Lower leg skin (tissue), 4 donors: ENCODE measurements at regions not wholly inside any gene's neighbourhood (a gene's known extent, or its start where the extent isn't known, plus 50 kb on each side); places are given as distances from the start of the nearest gene placed in this dataset.

ENCODE experiments used
- DNase-seq, 2 donors: peaks; one replicate each; pipeline ENCODE4 v3.0.0-alpha.2; 2019; ENCODE audit warnings: low spot score in 2 of 2
- H3K4me3 ChIP-seq: fragments of 200-600 bp; sonication (generic); 2 replicates; pipeline ENCODE4 v1.5.1; 2017; ENCODE audit warnings: mild to moderate bottlenecking, low read depth; ENCODE audit not compliant: poor library complexity, severe bottlenecking
- POLR2A ChIP-seq, 2 donors: fragments of 450-650 bp; IDR thresholded peaks; one replicate each; pipeline ENCODE4 v1.6.1; 2016 to 2017; ENCODE audit warnings: antibody characterized with exemption in 2 of 2, mild to moderate bottlenecking in 1 of 2, moderate library complexity in 1 of 2
- WGBS, 2 donors: methylation state at CpG; one replicate each; pipeline ENCODE4 v1.1.5; 2018; 5-methylcytosine and 5-hydroxymethylcytosine counted together
- intact Hi-C: fragments of 100-400 bp; cut with DNase I; formaldehyde crosslinking; loops from one replicate; pipeline ENCODE4 v1.15.0; 2023; ENCODE audit warnings: low total_unique reads
- TF ChIP-seq, protein P1 (sequence below), 3 donors: fragments of 450-650 bp; IDR thresholded peaks; one replicate each; pipeline ENCODE4 v1.5.1; 2016; ENCODE audit warnings: antibody characterized with exemption in 3 of 3, mild to moderate bottlenecking in 3 of 3, moderate library complexity in 2 of 3

DNA sequence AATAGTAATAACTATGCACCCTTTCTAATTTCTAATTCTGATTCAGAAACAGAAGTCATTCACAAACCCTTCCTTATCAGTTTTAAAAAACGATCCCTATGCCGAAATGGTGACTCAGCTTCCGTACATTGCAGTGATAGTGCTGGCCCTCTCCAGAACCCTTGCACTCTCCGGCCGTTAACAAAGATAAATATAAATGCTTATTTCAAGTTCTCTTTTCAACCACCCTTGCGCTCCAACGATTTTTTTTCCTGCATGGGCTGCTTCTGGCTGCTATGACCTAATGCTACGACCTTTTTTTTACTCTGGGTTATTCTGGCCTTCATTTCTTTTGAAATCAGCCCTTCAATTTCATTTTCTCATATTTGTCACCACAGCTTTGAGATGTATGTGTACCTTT, 646.2 kb downstream of the NTRK3 start:
- DNase-seq, result no peak
- WGBS, 2 donors, result 83 to 89% methylated on average over 8 of the region's 8 CpGs
- intact Hi-C loops, result no loop called here
- no peak overlapping the region for H3K4me3 ChIP-seq
- no peak for TF ChIP-seq POLR2A (IDR thresholded peaks at IDR 0.05)
- TF ChIP-seq, protein P1, sequence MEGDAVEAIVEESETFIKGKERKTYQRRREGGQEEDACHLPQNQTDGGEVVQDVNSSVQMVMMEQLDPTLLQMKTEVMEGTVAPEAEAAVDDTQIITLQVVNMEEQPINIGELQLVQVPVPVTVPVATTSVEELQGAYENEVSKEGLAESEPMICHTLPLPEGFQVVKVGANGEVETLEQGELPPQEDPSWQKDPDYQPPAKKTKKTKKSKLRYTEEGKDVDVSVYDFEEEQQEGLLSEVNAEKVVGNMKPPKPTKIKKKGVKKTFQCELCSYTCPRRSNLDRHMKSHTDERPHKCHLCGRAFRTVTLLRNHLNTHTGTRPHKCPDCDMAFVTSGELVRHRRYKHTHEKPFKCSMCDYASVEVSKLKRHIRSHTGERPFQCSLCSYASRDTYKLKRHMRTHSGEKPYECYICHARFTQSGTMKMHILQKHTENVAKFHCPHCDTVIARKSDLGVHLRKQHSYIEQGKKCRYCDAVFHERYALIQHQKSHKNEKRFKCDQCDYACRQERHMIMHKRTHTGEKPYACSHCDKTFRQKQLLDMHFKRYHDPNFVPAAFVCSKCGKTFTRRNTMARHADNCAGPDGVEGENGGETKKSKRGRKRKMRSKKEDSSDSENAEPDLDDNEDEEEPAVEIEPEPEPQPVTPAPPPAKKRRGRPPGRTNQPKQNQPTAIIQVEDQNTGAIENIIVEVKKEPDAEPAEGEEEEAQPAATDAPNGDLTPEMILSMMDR (IDR thresholded peaks at IDR 0.05), result no peak

DNA sequence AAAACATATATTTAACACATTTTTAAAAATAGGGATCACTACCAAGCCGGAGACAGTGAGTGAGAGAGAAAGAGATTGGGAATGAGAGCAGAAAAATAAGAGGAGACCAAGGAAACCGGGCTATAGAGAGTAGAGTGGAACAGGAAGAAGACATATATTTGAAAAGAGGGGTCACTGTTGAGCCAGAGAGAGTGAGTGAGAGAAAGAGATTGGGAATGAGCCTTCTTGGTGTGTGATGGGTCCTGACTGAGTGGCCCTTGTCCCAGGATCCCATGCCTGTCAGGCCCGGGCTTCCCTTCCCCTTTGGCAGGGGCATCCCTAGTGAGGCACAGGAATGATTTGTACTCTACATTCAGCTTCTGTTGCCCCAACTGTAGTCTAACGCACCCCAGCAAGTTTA, 646.6 kb downstream of the NTRK3 start:
- DNase-seq, result no peak
- no peak overlapping the region for H3K4me3 ChIP-seq
- 62% methylated on average over 4 of the region's 4 CpGs for WGBS, 2 donors
- TF ChIP-seq POLR2A (IDR thresholded peaks at IDR 0.05), result no peak
- TF ChIP-seq, protein P1 (IDR thresholded peaks at IDR 0.05), result no peak
- intact Hi-C loops, result loop anchor here (10.0 kb wide), 1 partner anchor 65 kb away; no protein-coding TSS in a partner anchor

DNA sequence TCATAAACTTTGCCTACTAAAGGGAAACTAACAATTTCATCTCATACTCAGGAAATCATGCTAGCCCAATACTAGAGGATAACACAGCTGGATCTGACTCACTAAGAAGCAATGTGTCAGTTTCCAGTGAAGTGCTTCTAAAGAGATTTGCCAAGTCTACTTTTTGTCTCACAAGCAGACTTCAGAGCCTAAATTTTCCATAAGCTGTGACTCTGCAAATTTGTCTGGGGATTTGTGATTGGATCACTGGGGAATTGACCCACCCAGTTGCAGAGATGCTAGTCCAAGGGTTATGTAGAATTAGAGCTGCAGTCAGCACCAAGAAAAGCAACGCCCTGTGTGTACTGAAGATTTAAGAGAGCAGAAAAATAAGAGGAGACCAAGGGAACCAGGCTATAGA, 647.1 kb downstream of the NTRK3 start:
- H3K4me3 ChIP-seq, result no peak overlapping the region
- WGBS, 2 donors, result 28 to 33% methylated on average over 1 of the region's 1 CpG
- TF ChIP-seq POLR2A (IDR thresholded peaks at IDR 0.05), result no peak
- TF ChIP-seq, protein P1 (IDR thresholded peaks at IDR 0.05), result no peak

DNA sequence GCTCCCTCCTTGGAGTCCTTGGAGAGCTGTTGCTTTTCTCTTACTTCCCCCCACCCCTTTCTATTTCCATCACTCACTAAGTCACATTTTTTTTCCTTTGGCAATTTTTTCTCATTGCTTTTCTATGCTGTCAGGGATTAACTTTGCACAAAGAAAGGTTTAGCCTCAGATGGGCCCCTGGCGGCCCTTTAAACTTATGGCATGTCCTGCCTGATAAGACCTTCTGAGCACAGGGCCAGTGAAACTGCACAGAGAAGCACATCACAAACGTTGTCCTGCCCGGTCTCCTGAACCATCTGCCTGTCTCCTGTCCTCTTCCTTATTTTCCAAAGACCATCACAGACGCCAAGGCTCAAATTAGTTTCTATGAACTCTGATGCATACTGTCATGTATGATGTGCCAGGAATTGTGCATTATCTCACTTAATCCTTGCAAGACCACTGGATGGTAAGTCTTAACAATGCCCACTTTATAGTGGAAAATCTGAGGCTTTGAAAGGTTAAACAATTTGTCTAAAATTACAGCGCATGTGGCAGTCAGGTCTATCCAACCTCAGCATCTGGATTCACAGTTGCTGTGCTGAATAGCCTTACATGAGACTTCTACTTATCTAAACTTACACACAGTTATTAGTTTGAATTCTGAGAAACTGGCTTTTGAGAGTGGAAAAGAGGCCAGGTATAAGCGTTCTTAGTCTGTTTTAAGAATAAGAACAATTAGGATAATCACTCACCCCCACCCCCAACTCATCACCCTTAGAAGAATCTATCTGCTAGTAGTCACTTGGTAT, 648.1 kb downstream of the NTRK3 start:
- DNase-seq, result no peak
- no peak overlapping the region for H3K4me3 ChIP-seq
- WGBS, 2 donors, result 81 to 86% methylated on average over 6 of the region's 6 CpGs
- intact Hi-C loops, result loop anchor here (10.0 kb wide), 1 partner anchor 64 kb away; no protein-coding TSS in a partner anchor
- no peak for TF ChIP-seq POLR2A (IDR thresholded peaks at IDR 0.05)
- TF ChIP-seq, protein P1 (IDR thresholded peaks at IDR 0.05), result no peak

More for the DNA sequence above, 647.1 kb downstream of the NTRK3 start:
- DNase-seq, result no peak
- intact Hi-C loops, result loop anchor here (10.0 kb wide), 1 partner anchor 65 kb away; no protein-coding TSS in a partner anchor

DNA sequence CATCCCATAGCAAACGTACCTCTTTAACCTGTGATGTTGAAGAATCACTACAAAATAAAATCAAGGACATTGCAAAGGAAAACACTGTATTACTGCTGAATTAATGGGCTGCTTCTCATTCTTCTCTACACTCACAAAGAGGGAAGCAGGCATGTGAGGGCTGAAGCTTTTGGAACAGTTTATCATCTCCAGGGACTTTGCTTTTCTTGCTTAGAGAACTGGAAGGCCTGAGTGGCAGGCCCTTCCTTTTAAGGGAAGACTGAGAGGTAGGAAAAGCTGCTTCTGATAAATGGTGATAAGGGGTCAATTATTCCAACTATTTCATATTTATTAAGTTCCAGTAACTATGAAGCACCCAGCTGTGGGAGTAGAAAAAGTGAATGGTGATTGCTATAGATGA, 649.6 kb downstream of the NTRK3 start:
- H3K4me3 ChIP-seq, result no peak overlapping the region
- intact Hi-C loops, result loop anchor here (10.0 kb wide), 1 partner anchor 62 kb away; no protein-coding TSS in a partner anchor
- no peak for TF ChIP-seq POLR2A (IDR thresholded peaks at IDR 0.05)
- TF ChIP-seq, protein P1 (IDR thresholded peaks at IDR 0.05), result no peak
- 65 to 66% methylated on average over 1 of the region's 1 CpG for WGBS, 2 donors
- no peak for DNase-seq
